Ovary (tissue), 3 donors: ENCODE measurements at regions not wholly inside any gene's neighbourhood (a gene's known extent, or its start where the extent isn't known, plus 50 kb on each side); places are given as distances from the start of the nearest gene placed in this dataset.

ENCODE experiments used
- CTCF ChIP-seq, 3 donors: fragments of 450-650 bp in 2 of 3; fragments of 200-600 bp in 1 of 3; IDR thresholded peaks; one replicate each; pipeline versions ENCODE4 v1.5.1 to v1.8.0; 2016 to 2022; ENCODE audit warnings: antibody characterized with exemption in 3 of 3, mild to moderate bottlenecking in 1 of 3
- POLR2A ChIP-seq: fragments of 450-650 bp; IDR thresholded peaks from one replicate; pipeline ENCODE4 v1.6.1; 2017; ENCODE audit warnings: antibody characterized with exemption, mild to moderate bottlenecking, moderate library complexity
- donor health status: DM: no; HTN: no; CAD: no.

GRCh38 chr4:181952478-181952877 is 290.7 kb upstream of the TENM3 start:
- TF ChIP-seq CTCF (IDR thresholded peaks at IDR 0.05) (no peak), POLR2A (no peak)
